ENCODE measurements at regions not wholly inside any gene's neighbourhood (a gene's known extent, or its start where the extent isn't known, plus 50 kb on each side); places are given as distances from the start of the nearest gene placed in this dataset.

- Histone ChIP-seq H3K27ac (peak overlapping the region; percentile 68 to 90 (median 80)), H3K4me3 (no peak overlapping the region), H3K9me3 (no peaks in the 10 kb centered on the region), H3K27me3 (no peaks in the 10 kb centered on the region), H3K36me3 (no peaks in the 10 kb centered on the region), H3K4me1 (peaks cover 26 to 63% (median 28%) of the 10 kb centered on the region in 3 donors)
- 30 to 42% methylated on average over 2 to 8 of the region's 9 CpGs for WGBS, 2 donors (ENCODE audit: low coverage in 1 of 2)
- TF ChIP-seq CTCF (IDR thresholded peaks at IDR 0.05), result peak in 2 of 4 experiments; percentile 32 to 41
- TF ChIP-seq EP300 (IDR thresholded peaks at IDR 0.05), result no peak
- TF ChIP-seq POLR2A (IDR thresholded peaks at IDR 0.05), result no peak
- peak; percentile 83 for TF ChIP-seq POLR2AphosphoS5 (IDR thresholded peaks at IDR 0.05)
- peak; percentile 83 for ATAC-seq
Observed at GRCh38 chr13:44300895-44301638, 72.6 kb upstream of the SERP2 start.

- TF ChIP-seq POLR2AphosphoS5 (IDR thresholded peaks at IDR 0.05) (no peak), CTCF (IDR thresholded peaks at IDR 0.05) (no peak), POLR2A (IDR thresholded peaks at IDR 0.05) (no peak), EP300 (IDR thresholded peaks at IDR 0.05) (no peak)
- H3K4me3 ChIP-seq, result no peak overlapping the region
- no peaks in the 10 kb centered on the region for H3K36me3 ChIP-seq
- ATAC-seq, result no peak
- H3K27ac ChIP-seq, result peak overlapping the region; percentile 68 to 90 (median 80)
- WGBS, 2 donors (ENCODE audit: low coverage in 1 of 2), result 68 to 90% methylated on average over 4 of the region's 4 CpGs
- H3K27me3 ChIP-seq, result no peaks in the 10 kb centered on the region
- H3K4me1 ChIP-seq, result peaks cover 30 to 69% (median 31%) of the 10 kb centered on the region in 3 donors
- H3K9me3 ChIP-seq, result no peaks in the 10 kb centered on the region
Observed at GRCh38 chr13:44301639-44302015, 72.0 kb upstream of the SERP2 start.

- no peaks in the 10 kb centered on the region for H3K27me3 ChIP-seq
- no peaks in the 10 kb centered on the region for H3K9me3 ChIP-seq
- H3K4me3 ChIP-seq, result no peak overlapping the region
- TF ChIP-seq POLR2AphosphoS5 (IDR thresholded peaks at IDR 0.05) (no peak), POLR2A (IDR thresholded peaks at IDR 0.05) (no peak), CTCF (IDR thresholded peaks at IDR 0.05) (no peak), EP300 (IDR thresholded peaks at IDR 0.05) (no peak)
- no peak for ATAC-seq
- 63 to 75% methylated on average over 3 to 4 of the region's 4 CpGs for WGBS, 2 donors (ENCODE audit: low coverage in 1 of 2)
- peak overlapping the region in 3 of 4 donors; percentile 72 to 90 (median 88) for H3K27ac ChIP-seq
- no peaks in the 10 kb centered on the region for H3K36me3 ChIP-seq
- peaks cover 30 to 75% (median 33%) of the 10 kb centered on the region in 3 donors for H3K4me1 ChIP-seq
Observed at GRCh38 chr13:44302233-44302632, 71.4 kb upstream of the SERP2 start.

- Histone ChIP-seq H3K36me3 (no peaks in the 10 kb centered on the region), H3K27me3 (no peaks in the 10 kb centered on the region), H3K4me1 (peaks cover 30 to 83% (median 33%) of the 10 kb centered on the region in 3 donors), H3K4me3 (no peak overlapping the region), H3K27ac (peak overlapping the region; percentile 52 to 92 (median 89)), H3K9me3 (no peaks in the 10 kb centered on the region)
- no peak for ATAC-seq
- TF ChIP-seq EP300 (IDR thresholded peaks at IDR 0.05) (no peak), POLR2AphosphoS5 (IDR thresholded peaks at IDR 0.05) (no peak), CTCF (IDR thresholded peaks at IDR 0.05) (no peak), POLR2A (IDR thresholded peaks at IDR 0.05) (no peak)
- 40 to 45% methylated on average over 4 to 5 of the region's 5 CpGs for WGBS, 2 donors (ENCODE audit: low coverage in 1 of 2)
Observed at GRCh38 chr13:44302940-44303575, 70.6 kb upstream of the SERP2 start.
